GM06990 (cell line): ENCODE measurements at regions not wholly inside any gene's neighbourhood (a gene's known extent, or its start where the extent isn't known, plus 50 kb on each side); places are given as distances from the start of the nearest gene placed in this dataset.

ENCODE experiments used
- DNase-seq: peaks from one replicate; pipeline ENCODE4 v3.0.0-alpha.2; 2011; ENCODE audit not compliant: insufficient read length; ENCODE audit errors: extremely low read depth
- H3K27me3 ChIP-seq: replicated peaks from 2 replicates; pipeline ENCODE4 v1.6.0; 2011; ENCODE audit warnings: low read length; ENCODE audit not compliant: control insufficient read depth, insufficient read depth
- H3K36me3 ChIP-seq: 2 replicates; pipeline ENCODE4 v1.5.1; 2011; ENCODE audit warnings: low read length; ENCODE audit not compliant: control insufficient read depth, insufficient read depth
- H3K4me3 ChIP-seq: replicated peaks from 2 replicates; pipeline ENCODE4 v1.5.1; 2011; ENCODE audit warnings: low read depth, mild to moderate bottlenecking, control low read depth, low read length
- CTCF ChIP-seq: IDR thresholded peaks from 2 replicates; pipeline ENCODE4 v1.5.1; 2011; ENCODE audit warnings: low read length, control low read depth, mild to moderate bottlenecking, inconsistent platforms; ENCODE audit not compliant: insufficient read depth, poor library complexity, severe bottlenecking

GRCh38 chr19:30170495-30171137 is 201.6 kb upstream of the ZNF536 start:
- no peak for TF ChIP-seq CTCF
- no peak for DNase-seq
- no peaks in the 10 kb centered on the region; the same call in 1 of the 2 replicates for H3K27me3 ChIP-seq
- no peak overlapping the region for H3K4me3 ChIP-seq
- H3K36me3 ChIP-seq, result no peaks in the 10 kb centered on the region

- H3K27me3 ChIP-seq, result no peaks in the 10 kb centered on the region; the same call in 1 of the 2 replicates
- H3K4me3 ChIP-seq, result no peak overlapping the region
- TF ChIP-seq CTCF, result no peak
- DNase-seq, result no peak
- H3K36me3 ChIP-seq, result no peaks in the 10 kb centered on the region
These were observed 201.0 kb upstream of the ZNF536 start for GRCh38 chr19:30171138-30171635.

GRCh38 chr19:30171795-30172612 is 200.2 kb upstream of the ZNF536 start:
- Histone ChIP-seq H3K36me3 (no peaks in the 10 kb centered on the region), H3K27me3 (no peaks in the 10 kb centered on the region; the same call in 1 of the 2 replicates), H3K4me3 (no peak overlapping the region)
- no peak for TF ChIP-seq CTCF
- no peak for DNase-seq

- no peak for DNase-seq
- Histone ChIP-seq H3K36me3 (no peaks in the 10 kb centered on the region), H3K27me3 (no peaks in the 10 kb centered on the region; the same call in 1 of the 2 replicates), H3K4me3 (no peak overlapping the region)
- TF ChIP-seq CTCF, result no peak
These were observed 199.5 kb upstream of the ZNF536 start for GRCh38 chr19:30172613-30173242.

GRCh38 chr19:30173593-30174356 is 198.4 kb upstream of the ZNF536 start:
- Histone ChIP-seq H3K4me3 (no peak overlapping the region), H3K27me3 (no peaks in the 10 kb centered on the region; the same call in 1 of the 2 replicates), H3K36me3 (no peaks in the 10 kb centered on the region)
- DNase-seq, result no peak
- no peak for TF ChIP-seq CTCF
